Ishikawa (cell line): ENCODE measurements at regions not wholly inside any gene's neighbourhood (a gene's known extent, or its start where the extent isn't known, plus 50 kb on each side); places are given as distances from the start of the nearest gene placed in this dataset.

ENCODE experiments used
- EGR1 ChIP-seq: IDR thresholded peaks from 2 replicates; pipeline ENCODE4 v1.6.1; 2012
- NFIC ChIP-seq: IDR thresholded peaks from 2 replicates; pipeline ENCODE4 v1.6.1; 2012

- no peak for TF ChIP-seq EGR1
- TF ChIP-seq NFIC, result no peak
These were observed 181.2 kb upstream of the IVNS1ABP start for GRCh38 chr1:185498207-185498606.
